ENCODE measurements at regions not wholly inside any gene's neighbourhood (a gene's known extent, or its start where the extent isn't known, plus 50 kb on each side); places are given as distances from the start of the nearest gene placed in this dataset.

GRCh38 chrX:127519323-127519722 is 532.9 kb downstream of the ACTRT1 start:
- no peaks in the 10 kb centered on the region; the same call in 1 of the 2 replicates for H3K9me3 ChIP-seq (ENCODE audit: insufficient read depth, low read depth)
- intact Hi-C loops (cut with micrococcal nuclease; ENCODE audit: unreplicated experiment), result no loop called here
- no peak overlapping the region for H2AFZ ChIP-seq
- H4K20me1 ChIP-seq (ENCODE audit: insufficient read depth), result no peaks in the 10 kb centered on the region
- TF ChIP-seq EZH2 (IDR thresholded peaks at IDR 0.05; ENCODE audit: low read depth), result no peak
- TF ChIP-seq, protein P1, sequence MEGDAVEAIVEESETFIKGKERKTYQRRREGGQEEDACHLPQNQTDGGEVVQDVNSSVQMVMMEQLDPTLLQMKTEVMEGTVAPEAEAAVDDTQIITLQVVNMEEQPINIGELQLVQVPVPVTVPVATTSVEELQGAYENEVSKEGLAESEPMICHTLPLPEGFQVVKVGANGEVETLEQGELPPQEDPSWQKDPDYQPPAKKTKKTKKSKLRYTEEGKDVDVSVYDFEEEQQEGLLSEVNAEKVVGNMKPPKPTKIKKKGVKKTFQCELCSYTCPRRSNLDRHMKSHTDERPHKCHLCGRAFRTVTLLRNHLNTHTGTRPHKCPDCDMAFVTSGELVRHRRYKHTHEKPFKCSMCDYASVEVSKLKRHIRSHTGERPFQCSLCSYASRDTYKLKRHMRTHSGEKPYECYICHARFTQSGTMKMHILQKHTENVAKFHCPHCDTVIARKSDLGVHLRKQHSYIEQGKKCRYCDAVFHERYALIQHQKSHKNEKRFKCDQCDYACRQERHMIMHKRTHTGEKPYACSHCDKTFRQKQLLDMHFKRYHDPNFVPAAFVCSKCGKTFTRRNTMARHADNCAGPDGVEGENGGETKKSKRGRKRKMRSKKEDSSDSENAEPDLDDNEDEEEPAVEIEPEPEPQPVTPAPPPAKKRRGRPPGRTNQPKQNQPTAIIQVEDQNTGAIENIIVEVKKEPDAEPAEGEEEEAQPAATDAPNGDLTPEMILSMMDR (conservative IDR thresholded peaks at IDR 0.05), result no peak
- no peak overlapping the region for H3K4me2 ChIP-seq
- H3K27ac ChIP-seq, result no peak overlapping the region
- H3K4me1 ChIP-seq (replicated peaks; ENCODE audit: insufficient read depth), result no peaks in the 10 kb centered on the region
- ChIA-PET CTCF (no interaction called here), POLR2A (ENCODE audit: unreplicated experiment) (no interaction called here)
- H3F3A ChIP-seq (ENCODE audit: insufficient read depth, low read depth), result no peaks in the 10 kb centered on the region
- H3K36me3 ChIP-seq (ENCODE audit: low read depth), result no peaks in the 10 kb centered on the region
- BruUV-seq (replicated peaks), result no TSS peak
- no peaks in the 10 kb centered on the region for H3K27me3 ChIP-seq (ENCODE audit: insufficient read depth, low read depth)
- DNase-seq, result no peak
- no peak overlapping the region for H3K4me3 ChIP-seq
- no peaks in the 10 kb centered on the region for H3K9me2 ChIP-seq (ENCODE audit: insufficient read depth)
- no peaks in the 10 kb centered on the region for H3K79me2 ChIP-seq (ENCODE audit: low read depth)

DNA sequence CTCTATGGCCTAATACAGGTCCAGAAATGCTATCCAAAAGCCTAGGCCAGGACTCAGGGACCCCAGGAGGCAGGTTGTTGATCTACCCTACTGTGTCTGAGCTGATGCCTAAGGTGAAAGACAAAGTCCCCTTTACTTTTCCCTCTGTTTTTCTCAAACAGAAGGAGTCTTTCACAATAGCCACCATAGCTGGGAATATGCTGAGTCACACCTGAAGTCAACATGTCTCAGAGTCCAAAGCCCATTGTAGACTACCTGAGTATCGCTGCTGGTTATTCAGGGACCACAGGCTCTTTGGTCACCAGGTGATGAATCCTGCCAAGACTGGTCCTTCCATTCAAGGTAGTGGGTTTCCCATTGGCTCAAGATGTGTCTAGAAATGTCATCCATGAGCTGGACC is 562.2 kb downstream of the ACTRT1 start:
- H3K9me2 ChIP-seq (ENCODE audit: insufficient read depth), result no peaks in the 10 kb centered on the region
- DNase-seq, result no peak
- no peaks in the 10 kb centered on the region for H3K79me2 ChIP-seq (ENCODE audit: low read depth)
- H3F3A ChIP-seq (ENCODE audit: insufficient read depth, low read depth), result no peaks in the 10 kb centered on the region
- ChIA-PET CTCF (no interaction called here), POLR2A (ENCODE audit: unreplicated experiment) (no interaction called here)
- no peak overlapping the region for H3K4me3 ChIP-seq
- BruUV-seq (replicated peaks), result no TSS peak
- TF ChIP-seq, protein P1 (conservative IDR thresholded peaks at IDR 0.05), result no peak
- intact Hi-C loops (cut with micrococcal nuclease; ENCODE audit: unreplicated experiment), result no loop called here
- H3K27ac ChIP-seq, result no peak overlapping the region
- H3K36me3 ChIP-seq (ENCODE audit: low read depth), result no peaks in the 10 kb centered on the region
- no peaks in the 10 kb centered on the region for H3K27me3 ChIP-seq (ENCODE audit: insufficient read depth, low read depth)
- no peak overlapping the region for H3K4me2 ChIP-seq
- no peaks in the 10 kb centered on the region for H3K9me3 ChIP-seq (ENCODE audit: insufficient read depth, low read depth)
- H2AFZ ChIP-seq, result no peak overlapping the region
- no peaks in the 10 kb centered on the region for H4K20me1 ChIP-seq (ENCODE audit: insufficient read depth)
- H3K4me1 ChIP-seq (replicated peaks; ENCODE audit: insufficient read depth), result no peaks in the 10 kb centered on the region

DNA sequence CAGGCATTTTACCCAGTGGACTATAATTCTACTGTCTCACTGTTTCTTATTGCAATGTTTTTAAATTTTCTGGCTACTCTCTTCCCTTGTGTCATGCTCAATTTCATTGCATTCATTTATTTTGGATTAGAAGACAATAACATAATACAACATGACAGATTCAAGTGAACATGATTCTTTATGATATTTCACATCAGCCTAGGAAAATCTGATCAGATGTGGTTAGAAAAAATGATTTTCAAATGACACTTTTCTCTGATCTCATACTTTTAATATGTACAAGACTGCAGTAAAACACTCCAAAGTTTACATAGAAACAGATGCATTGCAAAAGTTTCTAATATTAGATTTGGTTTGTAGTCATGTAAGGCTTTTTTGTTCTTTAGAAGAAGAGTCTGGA is 586.0 kb downstream of the ACTRT1 start:
- Histone ChIP-seq H3K27ac (no peak overlapping the region), H3K36me3 (ENCODE audit: low read depth) (no peaks in the 10 kb centered on the region), H3K4me1 (replicated peaks; ENCODE audit: insufficient read depth) (no peaks in the 10 kb centered on the region), H4K20me1 (ENCODE audit: insufficient read depth) (no peaks in the 10 kb centered on the region), H2AFZ (no peak overlapping the region), H3K4me2 (no peak overlapping the region), H3K79me2 (ENCODE audit: low read depth) (no peaks in the 10 kb centered on the region), H3K4me3 (no peak overlapping the region), H3K9me2 (ENCODE audit: insufficient read depth) (no peaks in the 10 kb centered on the region; the same call in 1 of the 2 replicates), H3K9me3 (ENCODE audit: insufficient read depth, low read depth) (no peaks in the 10 kb centered on the region), H3F3A (ENCODE audit: insufficient read depth, low read depth) (no peaks in the 10 kb centered on the region), H3K27me3 (ENCODE audit: insufficient read depth, low read depth) (no peaks in the 10 kb centered on the region)
- POLR2A ChIA-PET (ENCODE audit: unreplicated experiment), result no interaction called here
- CTCF ChIA-PET, result no interaction called here
- intact Hi-C loops (cut with micrococcal nuclease; ENCODE audit: unreplicated experiment), result no loop called here
- DNase-seq, result no peak
- TF ChIP-seq, protein P1 (conservative IDR thresholded peaks at IDR 0.05), result no peak
- TF ChIP-seq EZH2 (IDR thresholded peaks at IDR 0.05; ENCODE audit: low read depth), result no peak
- no TSS peak for BruUV-seq (replicated peaks)
